Common myeloid progenitor, CD34-positive (primary cell): ENCODE measurements at regions not wholly inside any gene's neighbourhood (a gene's known extent, or its start where the extent isn't known, plus 50 kb on each side); places are given as distances from the start of the nearest gene placed in this dataset.

Experiments used
- CTCF ChIA-PET: fragments of 350-600 bp; sonication (Branson Sonifier 250); formaldehyde crosslinking; loops from one replicate; lab custom pipeline; 2021; ENCODE audit warnings: antibody characterized with exemption; lab: Charles Lee
- POLR2A ChIA-PET: fragments of 350-600 bp; sonication (Branson Sonifier 250); formaldehyde crosslinking; loops from one replicate; lab custom pipeline; 2021; ENCODE audit warnings: antibody characterized with exemption; lab: Charles Lee
- DNase-seq, 3 donors: peaks; one replicate each; pipeline versions ENCODE4 v3.0.0 to v3.0.0-alpha.2; 2013
- H3K27ac ChIP-seq, 2 experiments: 1 replicate in 1 of 2; 2 replicates in 1 of 2; pipeline ENCODE4 v1.7.0; 2013; ENCODE audit warnings: inconsistent platforms in 2 of 2, low read length in 2 of 2, mild to moderate bottlenecking in 2 of 2, low read depth in 1 of 2, moderate library complexity in 1 of 2; ENCODE audit not compliant: severe bottlenecking in 2 of 2, insufficient read depth in 1 of 2, poor library complexity in 1 of 2
- H3K27me3 ChIP-seq, 5 experiments: replicated peaks in 2 of 5; 1 replicate in 3 of 5; 2 replicates in 2 of 5; pipeline versions ENCODE4 v1.6.1 to v1.7.0; 2013; ENCODE audit warnings: low read length in 4 of 5, mild to moderate bottlenecking in 2 of 5, moderate library complexity in 2 of 5, inconsistent platforms in 1 of 5; ENCODE audit not compliant: insufficient read depth in 5 of 5, control insufficient read depth in 4 of 5
- H3K36me3 ChIP-seq, 4 experiments: 1 replicate in 2 of 4; 2 replicates in 2 of 4; pipeline versions ENCODE4 v1.6.1 to v1.7.0; 2013; ENCODE audit warnings: low read length in 3 of 4, control low read depth in 1 of 4, mild to moderate bottlenecking in 1 of 4; ENCODE audit not compliant: control insufficient read depth in 4 of 4, insufficient read depth in 4 of 4
- H3K4me1 ChIP-seq, 4 experiments: 1 replicate in 3 of 4; 2 replicates in 1 of 4; pipeline versions ENCODE4 v1.6.1 to v1.7.1; 2013; ENCODE audit warnings: low read length in 3 of 4, mild to moderate bottlenecking in 3 of 4, control low read depth in 1 of 4, inconsistent platforms in 1 of 4, moderate library complexity in 1 of 4; ENCODE audit not compliant: control insufficient read depth in 4 of 4, insufficient read depth in 4 of 4; ENCODE audit errors: control extremely low read depth in 1 of 4
- H3K4me3 ChIP-seq, 7 experiments: 1 replicate in 4 of 7; 2 replicates in 3 of 7; pipeline versions ENCODE4 v1.5.1 to v1.7.0; 2013; ENCODE audit warnings: mild to moderate bottlenecking in 7 of 7, low read length in 6 of 7, moderate library complexity in 6 of 7, inconsistent platforms in 2 of 7, low read depth in 2 of 7, control low read depth in 1 of 7; ENCODE audit not compliant: insufficient read depth in 4 of 7, control insufficient read depth in 1 of 7; ENCODE audit errors: extremely low read depth in 1 of 7
- H3K9me3 ChIP-seq, 5 experiments: 1 replicate in 4 of 5; 2 replicates in 1 of 5; pipeline versions ENCODE4 v1.6.1 to v1.7.1; 2013; ENCODE audit warnings: low read length in 4 of 5, mild to moderate bottlenecking in 2 of 5, inconsistent platforms in 1 of 5, low read depth in 1 of 5, moderate library complexity in 1 of 5; ENCODE audit not compliant: control insufficient read depth in 4 of 5, insufficient read depth in 2 of 5; ENCODE audit errors: control extremely low read depth in 1 of 5
- WGBS: methylation state at CpG from one replicate; pipeline ENCODE4 v1.1.5; 2013; ENCODE audit not compliant: insufficient coverage; 5-methylcytosine and 5-hydroxymethylcytosine counted together

DNA sequence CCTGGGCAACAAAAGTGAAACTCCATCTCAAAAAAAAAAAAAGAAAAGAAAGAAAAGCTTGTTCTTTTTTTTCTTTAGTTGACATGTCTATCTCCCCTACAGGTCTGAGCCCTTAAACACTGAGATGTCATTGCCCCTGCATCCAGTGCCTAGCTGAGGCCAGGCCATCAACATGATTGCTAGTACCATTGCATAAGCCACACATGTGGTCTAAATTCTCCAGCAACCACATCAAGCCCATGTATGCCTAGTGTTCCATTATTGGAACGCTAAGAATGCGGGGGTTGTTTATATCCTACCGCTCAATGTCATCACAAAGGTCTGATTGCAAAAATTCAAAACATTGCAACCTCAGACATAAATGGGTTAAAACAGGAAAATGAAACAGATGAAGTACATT lies 62.7 kb downstream of the NPTX2 start:
- WGBS, result 93% methylated on average over 3 of the region's 3 CpGs
- Histone ChIP-seq H3K27me3 (no peaks in the 10 kb centered on the region), H3K27ac (no peak overlapping the region), H3K9me3 (peaks cover 0 to 6% (median 4%) of the 10 kb centered on the region in 5 experiments), H3K36me3 (no peaks in the 10 kb centered on the region), H3K4me3 (no peak overlapping the region), H3K4me1 (peaks cover 4 to 19% (median 17%) of the 10 kb centered on the region in 4 experiments)
- CTCF ChIA-PET, result interaction anchor here (0.6 to 1.9 kb wide), 2 partner anchors 30 to 38 kb away, joined by 3 to 8 read pairs; no protein-coding TSS in a partner anchor
- DNase-seq, result no peak
- POLR2A ChIA-PET, result no interaction called here

DNA sequence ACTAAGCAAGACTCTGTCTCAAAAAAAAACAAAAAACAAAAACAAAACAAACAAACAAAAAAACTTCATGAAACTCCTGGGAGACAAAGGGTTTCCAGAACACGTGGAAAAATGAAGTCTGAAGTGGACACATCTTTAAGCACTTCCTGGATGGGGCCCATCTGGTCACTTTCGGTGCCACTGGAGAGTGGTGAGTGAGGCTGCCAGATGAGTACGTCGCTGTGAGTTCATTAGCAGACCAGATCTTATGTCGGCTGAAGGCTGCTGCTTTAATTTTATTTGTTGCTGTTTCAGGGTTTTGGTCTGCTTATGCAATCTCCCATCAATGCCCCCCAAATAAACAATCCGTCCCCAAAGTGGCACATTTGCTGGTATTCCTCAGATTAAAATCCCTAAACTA lies 64.4 kb downstream of the NPTX2 start:
- WGBS, result 0% methylated on average over 3 of the region's 6 CpGs
- POLR2A ChIA-PET, result interaction anchor here (0.7 to 1.2 kb wide), 2 partner anchors 40 to 1563 kb away, joined by 3 to 10 read pairs; no protein-coding TSS in a partner anchor

DNA sequence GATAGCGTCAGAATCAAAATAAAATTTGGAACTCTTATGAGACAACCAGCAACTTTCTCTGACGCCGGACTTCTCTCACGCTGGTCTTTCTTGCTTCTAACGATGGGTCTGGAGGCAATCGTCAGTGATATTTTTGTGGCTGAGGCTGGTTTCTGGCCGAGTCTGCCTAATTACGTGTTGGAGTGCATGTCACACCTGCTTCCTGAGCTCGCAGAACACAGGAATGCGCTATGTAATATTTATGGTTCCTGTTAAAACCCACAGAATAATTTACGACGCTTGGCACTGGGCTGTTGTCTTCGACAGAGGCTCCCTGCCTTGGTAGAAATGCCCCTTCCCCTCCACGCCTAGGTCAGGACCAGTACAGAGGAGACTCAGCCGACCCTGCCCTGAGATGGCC lies 64.9 kb downstream of the NPTX2 start:
- Histone ChIP-seq H3K9me3 (peaks cover 0 to 6% (median 4%) of the 10 kb centered on the region in 5 experiments), H3K36me3 (no peaks in the 10 kb centered on the region), H3K4me3 (peak overlapping the region in 4 of 7 experiments; percentile 20 to 67 (median 50)), H3K27me3 (no peaks in the 10 kb centered on the region), H3K4me1 (peaks cover 4 to 19% (median 17%) of the 10 kb centered on the region in 4 experiments), H3K27ac (peak overlapping the region; percentile 62 to 86)
- WGBS, result 0% methylated on average over 10 of the region's 15 CpGs
- POLR2A ChIA-PET, result interaction anchor here (0.7 to 1.2 kb wide), 2 partner anchors 40 to 1563 kb away, joined by 3 to 10 read pairs; no protein-coding TSS in a partner anchor
- CTCF ChIA-PET, result interaction anchor here (1.2 kb wide), 1 partner anchor 158 kb away, joined by 3 read pairs; no protein-coding TSS in a partner anchor
- DNase-seq, result peak; percentile 86 to 98 (median 96)

More for the DNA sequence above, 64.4 kb downstream of the NPTX2 start:
- DNase-seq, result peak; percentile 15 to 76 (median 57)
- Histone ChIP-seq H3K27ac (peak overlapping the region; percentile 62 to 86), H3K36me3 (no peaks in the 10 kb centered on the region), H3K4me1 (peaks cover 4 to 19% (median 17%) of the 10 kb centered on the region in 4 experiments), H3K27me3 (no peaks in the 10 kb centered on the region), H3K9me3 (peaks cover 0 to 6% (median 4%) of the 10 kb centered on the region in 5 experiments), H3K4me3 (peak overlapping the region in 4 of 7 experiments; percentile 20 to 67 (median 50))
- CTCF ChIA-PET, result interaction anchor here (0.7 kb wide), 1 partner anchor 1248 kb away, joined by 4 read pairs; no protein-coding TSS in a partner anchor

GRCh38 chr7:98683514-98683913 lies 66.4 kb downstream of the NPTX2 start:
- H3K36me3 ChIP-seq, result no peaks in the 10 kb centered on the region
- WGBS, result 75% methylated on average over 2 of the region's 2 CpGs
- H3K4me3 ChIP-seq, result no peak overlapping the region
- CTCF ChIA-PET, result no interaction called here
- H3K4me1 ChIP-seq, result peaks cover 4 to 19% (median 17%) of the 10 kb centered on the region in 4 experiments
- H3K27me3 ChIP-seq, result no peaks in the 10 kb centered on the region
- POLR2A ChIA-PET, result no interaction called here
- DNase-seq, result no peak
- no peak overlapping the region for H3K27ac ChIP-seq
- peaks cover 0 to 11% (median 5%) of the 10 kb centered on the region in 5 experiments for H3K9me3 ChIP-seq

DNA sequence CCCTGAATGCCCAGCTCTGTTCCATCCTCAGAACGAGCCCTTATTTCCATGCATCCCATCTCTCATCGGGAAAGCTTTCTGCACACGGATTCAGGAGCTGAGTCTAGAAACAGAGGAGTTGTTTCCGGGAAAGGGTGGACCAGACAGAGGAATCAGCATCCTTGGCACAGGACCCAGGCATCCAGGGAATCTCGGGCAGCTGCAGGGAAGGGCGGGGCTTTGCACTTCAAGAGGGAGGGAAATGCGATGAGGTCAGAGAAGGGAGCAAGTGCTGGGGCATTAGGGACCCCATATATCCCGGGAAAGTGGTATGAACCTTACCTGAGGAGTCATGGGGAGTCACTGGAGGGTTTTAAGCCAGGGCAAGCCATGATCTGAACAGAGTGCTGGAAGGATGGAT lies 68.5 kb downstream of the NPTX2 start:
- peaks cover 4 to 19% (median 15%) of the 10 kb centered on the region in 4 experiments for H3K4me1 ChIP-seq
- no peaks in the 10 kb centered on the region for H3K36me3 ChIP-seq
- DNase-seq, result no peak
- peaks cover 0 to 20% (median 13%) of the 10 kb centered on the region in 5 experiments for H3K9me3 ChIP-seq
- ChIA-PET CTCF (interaction anchor here (1.2 kb wide), 1 partner anchor 16 kb away, joined by 3 read pairs; no protein-coding TSS in a partner anchor), POLR2A (no interaction called here)
- no peak overlapping the region for H3K4me3 ChIP-seq
- 94% methylated on average over 6 of the region's 8 CpGs for WGBS
- no peaks in the 10 kb centered on the region for H3K27me3 ChIP-seq
- H3K27ac ChIP-seq, result no peak overlapping the region

GRCh38 chr7:98686466-98687080 lies 69.5 kb downstream of the NPTX2 start:
- H3K4me1 ChIP-seq, result peaks cover 2 to 12% (median 8%) of the 10 kb centered on the region in 4 experiments
- DNase-seq, result peak in 1 of 3 donors; percentile 21
- POLR2A ChIA-PET, result no interaction called here
- no peaks in the 10 kb centered on the region for H3K27me3 ChIP-seq
- H3K9me3 ChIP-seq, result peaks cover 0 to 20% (median 13%) of the 10 kb centered on the region in 5 experiments
- H3K36me3 ChIP-seq, result no peaks in the 10 kb centered on the region
- no peak overlapping the region for H3K4me3 ChIP-seq
- CTCF ChIA-PET, result no interaction called here
- 38% methylated on average over 4 of the region's 4 CpGs for WGBS
- no peak overlapping the region for H3K27ac ChIP-seq
